ENCODE measurements at regions not wholly inside any gene's neighbourhood (a gene's known extent, or its start where the extent isn't known, plus 50 kb on each side); places are given as distances from the start of the nearest gene placed in this dataset.

DNA sequence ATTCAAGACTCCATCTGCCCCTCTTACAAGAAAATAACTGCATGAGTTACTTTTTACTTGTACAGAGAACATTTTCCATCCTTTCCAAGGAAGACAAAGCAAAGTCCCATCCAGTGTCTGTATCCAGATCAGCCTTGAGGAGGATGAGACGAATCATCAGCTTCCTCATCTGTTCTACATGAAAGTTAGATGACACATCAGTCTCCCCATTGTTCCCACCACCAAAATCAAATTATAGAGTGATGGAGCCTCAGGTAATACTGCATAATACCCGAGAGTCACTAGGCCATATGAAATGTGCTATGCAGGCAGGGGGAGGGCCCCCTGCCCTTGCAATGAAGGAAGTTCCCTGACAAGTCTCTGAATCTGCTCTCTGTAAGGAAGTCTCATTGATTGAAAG, 1244.6 kb upstream of the SLC10A2 start:
- DNase-seq (ENCODE audit: low read depth): no peak
- Histone ChIP-seq H3K27me3 (ENCODE audit: control insufficient read depth, insufficient read depth, low read length) (no peaks in the 10 kb centered on the region), H3K4me3 (ENCODE audit: low read depth, low read length) (no peak overlapping the region), H3K36me3 (ENCODE audit: control insufficient read depth, insufficient read depth, low read length) (no peaks in the 10 kb centered on the region)
- TF ChIP-seq, protein P1, sequence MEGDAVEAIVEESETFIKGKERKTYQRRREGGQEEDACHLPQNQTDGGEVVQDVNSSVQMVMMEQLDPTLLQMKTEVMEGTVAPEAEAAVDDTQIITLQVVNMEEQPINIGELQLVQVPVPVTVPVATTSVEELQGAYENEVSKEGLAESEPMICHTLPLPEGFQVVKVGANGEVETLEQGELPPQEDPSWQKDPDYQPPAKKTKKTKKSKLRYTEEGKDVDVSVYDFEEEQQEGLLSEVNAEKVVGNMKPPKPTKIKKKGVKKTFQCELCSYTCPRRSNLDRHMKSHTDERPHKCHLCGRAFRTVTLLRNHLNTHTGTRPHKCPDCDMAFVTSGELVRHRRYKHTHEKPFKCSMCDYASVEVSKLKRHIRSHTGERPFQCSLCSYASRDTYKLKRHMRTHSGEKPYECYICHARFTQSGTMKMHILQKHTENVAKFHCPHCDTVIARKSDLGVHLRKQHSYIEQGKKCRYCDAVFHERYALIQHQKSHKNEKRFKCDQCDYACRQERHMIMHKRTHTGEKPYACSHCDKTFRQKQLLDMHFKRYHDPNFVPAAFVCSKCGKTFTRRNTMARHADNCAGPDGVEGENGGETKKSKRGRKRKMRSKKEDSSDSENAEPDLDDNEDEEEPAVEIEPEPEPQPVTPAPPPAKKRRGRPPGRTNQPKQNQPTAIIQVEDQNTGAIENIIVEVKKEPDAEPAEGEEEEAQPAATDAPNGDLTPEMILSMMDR (IDR thresholded peaks at IDR 0.05; ENCODE audit: insufficient read depth, low read depth, low read length): no peak
- POLR2A ChIA-PET: no interaction called here
- CTCF ChIA-PET: no interaction called here

DNA sequence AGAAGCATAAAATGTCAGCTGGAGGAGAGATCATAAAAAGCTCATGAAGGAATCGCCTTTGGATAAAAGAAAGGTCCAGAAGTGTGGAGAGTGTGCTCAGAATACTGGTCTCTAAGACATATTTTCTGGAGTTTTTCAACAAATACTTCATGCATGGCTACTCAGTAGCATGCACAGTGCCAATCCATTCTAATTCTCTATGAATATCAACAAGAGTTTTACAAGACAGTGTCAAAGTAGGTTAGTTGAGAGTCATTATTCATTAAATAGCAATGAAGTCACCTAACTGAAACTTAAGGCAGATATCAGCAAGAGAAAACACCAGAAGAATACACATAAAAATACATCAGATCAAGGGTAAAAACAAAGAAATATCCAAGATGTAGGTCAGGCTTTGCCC, 1243.2 kb upstream of the SLC10A2 start:
- ChIA-PET CTCF (no interaction called here), POLR2A (no interaction called here)
- TF ChIP-seq, protein P1 (IDR thresholded peaks at IDR 0.05; ENCODE audit: insufficient read depth, low read depth, low read length): no peak
- DNase-seq (ENCODE audit: low read depth): no peak
- Histone ChIP-seq H3K27me3 (ENCODE audit: control insufficient read depth, insufficient read depth, low read length) (no peaks in the 10 kb centered on the region), H3K36me3 (ENCODE audit: control insufficient read depth, insufficient read depth, low read length) (no peaks in the 10 kb centered on the region), H3K4me3 (ENCODE audit: low read depth, low read length) (no peak overlapping the region)

DNA sequence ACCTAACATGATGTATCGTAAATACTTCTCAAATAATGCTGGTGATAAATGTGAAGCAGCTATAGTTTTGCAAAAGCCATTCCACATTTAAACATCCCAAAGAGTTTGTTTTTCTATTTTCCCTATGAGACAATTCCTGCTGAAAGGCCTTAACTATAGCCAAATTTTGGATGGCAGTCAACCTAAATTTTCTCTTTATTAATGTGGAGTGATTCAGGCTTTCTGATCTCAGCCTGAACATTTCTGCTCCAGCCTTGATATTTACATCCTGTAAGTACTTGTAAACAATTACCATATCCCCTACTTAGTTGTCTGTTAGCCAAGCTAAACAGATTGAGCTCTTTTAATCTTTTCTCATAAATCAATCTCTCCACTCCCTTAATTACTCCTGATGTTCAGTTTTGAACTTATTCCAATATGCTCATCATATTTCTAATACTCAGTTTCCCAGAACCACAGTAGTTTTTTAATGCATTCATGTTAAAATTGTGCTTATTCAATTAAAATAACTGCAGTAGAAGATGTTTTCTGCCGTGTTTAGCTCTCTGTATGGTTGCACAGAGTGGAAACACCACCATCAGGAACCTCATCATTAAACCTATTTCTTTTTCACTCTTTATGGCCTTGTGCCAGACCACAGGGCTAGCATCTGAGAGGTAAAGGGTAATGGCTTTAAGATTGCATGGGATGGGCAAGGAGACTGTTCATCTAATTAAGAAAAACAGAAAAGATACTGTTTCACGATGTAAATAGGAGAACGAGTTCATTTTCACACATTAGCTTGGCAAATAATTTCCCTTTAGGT, 1235.2 kb upstream of the SLC10A2 start:
- TF ChIP-seq, protein P1 (IDR thresholded peaks at IDR 0.05; ENCODE audit: insufficient read depth, low read depth, low read length): no peak
- Histone ChIP-seq H3K4me3 (ENCODE audit: low read depth, low read length) (no peak overlapping the region), H3K27me3 (ENCODE audit: control insufficient read depth, insufficient read depth, low read length) (no peaks in the 10 kb centered on the region), H3K36me3 (ENCODE audit: control insufficient read depth, insufficient read depth, low read length) (no peaks in the 10 kb centered on the region)
- ChIA-PET POLR2A (no interaction called here), CTCF (no interaction called here)
- no peak for DNase-seq (ENCODE audit: low read depth)

DNA sequence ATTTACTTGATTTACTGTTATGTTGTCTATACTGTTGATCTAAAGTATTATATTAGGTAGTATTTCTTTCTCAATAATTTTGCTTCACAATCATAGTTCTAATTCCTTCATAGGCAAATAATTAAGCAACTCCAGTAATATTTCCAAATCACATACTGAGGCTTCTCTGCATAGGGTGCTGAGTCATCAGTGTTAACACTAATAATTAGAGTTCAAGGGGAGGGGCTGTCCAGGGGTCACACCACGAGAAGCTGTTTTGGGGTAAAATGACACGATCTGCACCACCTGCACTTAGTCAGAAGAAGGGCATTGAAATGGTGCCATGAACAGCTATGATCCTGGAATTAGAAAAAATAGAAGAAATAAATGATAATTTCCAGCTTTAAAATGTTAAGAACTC, 1230.9 kb upstream of the SLC10A2 start:
- TF ChIP-seq, protein P1 (IDR thresholded peaks at IDR 0.05; ENCODE audit: insufficient read depth, low read depth, low read length): no peak
- CTCF ChIA-PET: no interaction called here

DNA sequence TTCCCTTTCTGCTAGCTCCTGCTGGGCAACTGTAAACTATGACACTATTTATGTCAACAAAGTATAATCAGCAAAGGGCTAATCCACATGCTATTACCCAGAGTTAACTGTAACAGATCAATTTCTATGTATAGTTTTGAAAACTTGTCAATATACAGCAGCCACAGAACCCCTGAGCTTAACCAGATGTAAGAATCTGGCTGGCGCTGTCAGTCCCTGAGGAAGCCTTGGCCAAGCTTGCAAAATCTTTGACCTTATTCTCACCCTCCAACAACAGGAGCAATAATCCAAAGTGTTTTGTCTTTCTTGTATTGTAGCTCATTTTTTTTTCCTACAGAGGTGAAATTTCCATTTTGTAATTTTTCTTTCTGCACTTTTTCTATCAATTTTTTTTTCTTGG, 1230.1 kb upstream of the SLC10A2 start:
- Histone ChIP-seq H3K27me3 (ENCODE audit: control insufficient read depth, insufficient read depth, low read length) (no peaks in the 10 kb centered on the region), H3K4me3 (ENCODE audit: low read depth, low read length) (no peak overlapping the region), H3K36me3 (ENCODE audit: control insufficient read depth, insufficient read depth, low read length) (no peaks in the 10 kb centered on the region)
- ChIA-PET CTCF (interaction anchor here (0.6 kb wide), 1 partner anchor 1236 kb away, joined by 3 read pairs; no protein-coding TSS in a partner anchor), POLR2A (no interaction called here)
- no peak for DNase-seq (ENCODE audit: low read depth)
- TF ChIP-seq, protein P1 (IDR thresholded peaks at IDR 0.05; ENCODE audit: insufficient read depth, low read depth, low read length): no peak

More for the DNA sequence above, 1230.9 kb upstream of the SLC10A2 start:
- Histone ChIP-seq H3K4me3 (ENCODE audit: low read depth, low read length) (no peak overlapping the region), H3K27me3 (ENCODE audit: control insufficient read depth, insufficient read depth, low read length) (no peaks in the 10 kb centered on the region), H3K36me3 (ENCODE audit: control insufficient read depth, insufficient read depth, low read length) (no peaks in the 10 kb centered on the region)
- no peak for DNase-seq (ENCODE audit: low read depth)
- POLR2A ChIA-PET: no interaction called here

Data from BJ (cell line).